B cell (primary cell): ENCODE measurements at regions not wholly inside any gene's neighbourhood (a gene's known extent, or its start where the extent isn't known, plus 50 kb on each side); places are given as distances from the start of the nearest gene placed in this dataset.

Source experiments
- ATAC-seq: fragments of 200-7000 bp; cut with Tn5 transposase; one replicate; pipeline ENCODE4 v1.10.0; 2021; ENCODE audit warnings: low read depth, mild to moderate bottlenecking, moderate number of reproducible peaks, moderate library complexity
- CTCF ChIA-PET: fragments of 350-600 bp; sonication (Branson Sonifier 250); formaldehyde crosslinking; loops from one replicate; lab custom pipeline; 2021; ENCODE audit warnings: antibody characterized with exemption, inconsistent platforms; lab: Charles Lee
- POLR2A ChIA-PET: fragments of 350-600 bp; sonication (Branson Sonifier 250); formaldehyde crosslinking; loops from one replicate; lab custom pipeline; 2021; ENCODE audit warnings: antibody characterized with exemption; lab: Charles Lee
- DNase-seq: peaks from one replicate; pipeline ENCODE4 v3.0.0; 2013
- H2AFZ ChIP-seq: 2 replicates; pipeline ENCODE4 v1.6.1; 2012; ENCODE audit warnings: mild to moderate bottlenecking, low read depth, low read length; ENCODE audit not compliant: insufficient read depth, poor library complexity, severe bottlenecking
- H3K27ac ChIP-seq, 2 donors: 1 replicate in 1 of 2; 2 replicates in 1 of 2; pipeline ENCODE4 v1.5.1; 2012 to 2013; ENCODE audit warnings: low read length in 2 of 2, mild to moderate bottlenecking in 2 of 2, moderate library complexity in 1 of 2
- H3K27me3 ChIP-seq, 4 experiments: fragments of 200-600 bp in 1 of 4; sonication (generic) in 1 of 4; replicated peaks in 1 of 4; 1 replicate in 2 of 4; 2 replicates in 2 of 4; pipeline versions ENCODE4 v1.6.1 to v1.7.0; 2013 to 2016; ENCODE audit warnings: low read length in 3 of 4, mild to moderate bottlenecking in 2 of 4, mixed read lengths in 1 of 4, moderate library complexity in 1 of 4; ENCODE audit not compliant: insufficient read depth in 4 of 4, control insufficient read depth in 3 of 4; ENCODE audit errors: control extremely low read depth in 1 of 4
- H3K36me3 ChIP-seq, 2 experiments: replicated peaks in 1 of 2; 1 replicate in 1 of 2; 2 replicates in 1 of 2; pipeline versions ENCODE4 v1.6.1 to v1.7.1; 2013; ENCODE audit warnings: low read length in 1 of 2; ENCODE audit not compliant: insufficient read depth in 2 of 2, control insufficient read depth in 1 of 2; ENCODE audit errors: control extremely low read depth in 1 of 2, extremely low read depth in 1 of 2
- H3K4me1 ChIP-seq, 2 donors: fragments of 200-600 bp in 1 of 2; sonication (generic) in 1 of 2; 1 replicate in 1 of 2; 2 replicates in 1 of 2; pipeline versions ENCODE4 v1.5.1 to v1.6.1; 2013 to 2017; ENCODE audit warnings: low read length in 2 of 2; ENCODE audit not compliant: control insufficient read depth in 2 of 2, insufficient read depth in 2 of 2
- H3K4me2 ChIP-seq: replicated peaks from 2 replicates; pipeline ENCODE3; 2012; ENCODE audit warnings: mild to moderate bottlenecking, low read depth, low read length; ENCODE audit not compliant: poor library complexity, severe bottlenecking
- H3K4me3 ChIP-seq, 5 experiments: fragments of 200-600 bp in 1 of 5; sonication (generic) in 1 of 5; 1 replicate in 3 of 5; 2 replicates in 2 of 5; pipeline versions ENCODE4 v1.5.1 to v1.7.0; 2011 to 2016; ENCODE audit warnings: low read length in 4 of 5, mild to moderate bottlenecking in 4 of 5, low read depth in 2 of 5, control low read depth in 1 of 5, moderate library complexity in 1 of 5; ENCODE audit not compliant: insufficient read depth in 1 of 5; ENCODE audit errors: control extremely low read depth in 1 of 5, extremely low read depth in 1 of 5
- H3K79me2 ChIP-seq: fragments of 200-600 bp; sonication (generic); one replicate; pipeline ENCODE4 v1.6.0; 2016; ENCODE audit warnings: low read length; ENCODE audit not compliant: control insufficient read depth, insufficient read depth
- H3K9ac ChIP-seq: fragments of 200-600 bp; sonication (generic); 2 replicates; pipeline ENCODE4 v1.6.1; 2017; ENCODE audit warnings: mild to moderate bottlenecking, low read length, moderate library complexity
- H3K9me3 ChIP-seq, 3 donors: one replicate each; pipeline versions ENCODE4 v1.6.1 to v1.7.1; 2013; ENCODE audit warnings: low read length in 2 of 3; ENCODE audit not compliant: control insufficient read depth in 2 of 3, insufficient read depth in 1 of 3; ENCODE audit errors: control extremely low read depth in 1 of 3
- H4K20me1 ChIP-seq: 2 replicates; pipeline ENCODE4 v1.6.0; 2012; ENCODE audit warnings: mild to moderate bottlenecking, low read length; ENCODE audit not compliant: insufficient read depth, control insufficient read depth, poor library complexity, severe bottlenecking
- H3K27ac Mint-ChIP-seq: one replicate; pipeline ENCODE4 v1.8.0; 2021; ENCODE audit warnings: mixed read lengths
- H3K27me3 Mint-ChIP-seq: one replicate; pipeline ENCODE4 v1.8.0; 2021; ENCODE audit warnings: mixed read lengths
- H3K4me1 Mint-ChIP-seq: one replicate; pipeline ENCODE4 v1.8.0; 2021; ENCODE audit warnings: mixed read lengths
- H3K4me3 Mint-ChIP-seq: one replicate; pipeline ENCODE4 v1.8.0; 2021; ENCODE audit warnings: mixed read lengths
- H3K9me3 Mint-ChIP-seq: one replicate; pipeline ENCODE4 v1.8.0; 2022; ENCODE audit warnings: mixed read lengths; ENCODE audit not compliant: insufficient read depth
- EZH2 ChIP-seq: IDR thresholded peaks from 2 replicates; pipeline ENCODE4 v1.6.1; 2012; ENCODE audit warnings: borderline replicate concordance, low read depth, mild to moderate bottlenecking, moderate library complexity, low read length; ENCODE audit not compliant: insufficient read depth, poor library complexity, severe bottlenecking
- WGBS: methylation state at CpG from one replicate; pipeline ENCODE4 v1.1.5; 2013; ENCODE audit warnings: missing lambda C conversion rate; ENCODE audit not compliant: insufficient coverage; 5-methylcytosine and 5-hydroxymethylcytosine counted together
- intact Hi-C: fragments of 100-400 bp; cut with micrococcal nuclease; formaldehyde crosslinking; loops from one replicate; pipeline ENCODE4 v1.10.0; 2022
- TF ChIP-seq, protein P1 (sequence below): fragments of 200-600 bp; IDR thresholded peaks from one replicate; pipeline ENCODE4 v1.8.0; 2022; ENCODE audit warnings: antibody characterized with exemption, mild to moderate bottlenecking

DNA sequence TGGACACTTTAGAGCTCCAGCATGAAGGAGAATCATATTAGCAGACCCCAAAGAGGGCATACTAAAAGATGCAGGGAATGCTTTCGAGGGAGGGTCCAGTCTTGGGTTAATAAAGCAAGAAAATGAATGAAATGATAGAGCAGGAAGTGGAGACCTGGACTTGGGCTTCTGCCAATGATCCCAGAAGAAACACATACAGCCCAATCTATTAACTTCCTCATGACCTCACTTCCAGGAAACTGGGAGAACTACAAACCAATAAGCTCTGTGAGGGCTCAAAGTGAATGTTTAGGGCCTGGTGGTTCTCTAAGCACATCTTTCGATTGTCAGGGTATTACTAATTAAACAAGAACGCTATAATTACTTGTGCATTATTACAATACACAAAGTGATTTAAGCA, 53.6 kb upstream of the SSX2IP start:
- ChIA-PET CTCF (interaction anchor here (0.8 kb wide), 1 partner anchor 9 kb away, joined by 3 read pairs; no protein-coding TSS in a partner anchor), POLR2A (no interaction called here)
- peaks cover 0 to 2% (median 1%) of the 10 kb centered on the region in 4 experiments for H3K27me3 ChIP-seq
- H3K4me1 ChIP-seq = no peaks in the 10 kb centered on the region
- no peaks in the 10 kb centered on the region for H4K20me1 ChIP-seq
- peaks cover 13% of the 10 kb centered on the region for H3K27me3 Mint-ChIP-seq
- H3K4me1 Mint-ChIP-seq = no peaks in the 10 kb centered on the region
- no peak overlapping the region for H3K27ac Mint-ChIP-seq
- H3K4me2 ChIP-seq = no peak overlapping the region
- no peak overlapping the region for H3K27ac ChIP-seq
- no peak overlapping the region for H3K4me3 ChIP-seq
- no peak overlapping the region for H2AFZ ChIP-seq
- no peaks in the 10 kb centered on the region for H3K9me3 Mint-ChIP-seq
- ATAC-seq (no peak), DNase-seq (no peak)
- H3K36me3 ChIP-seq = no peaks in the 10 kb centered on the region
- WGBS = 100% methylated on average over 1 of the region's 3 CpGs
- TF ChIP-seq EZH2 = no peak
- TF ChIP-seq, protein P1, sequence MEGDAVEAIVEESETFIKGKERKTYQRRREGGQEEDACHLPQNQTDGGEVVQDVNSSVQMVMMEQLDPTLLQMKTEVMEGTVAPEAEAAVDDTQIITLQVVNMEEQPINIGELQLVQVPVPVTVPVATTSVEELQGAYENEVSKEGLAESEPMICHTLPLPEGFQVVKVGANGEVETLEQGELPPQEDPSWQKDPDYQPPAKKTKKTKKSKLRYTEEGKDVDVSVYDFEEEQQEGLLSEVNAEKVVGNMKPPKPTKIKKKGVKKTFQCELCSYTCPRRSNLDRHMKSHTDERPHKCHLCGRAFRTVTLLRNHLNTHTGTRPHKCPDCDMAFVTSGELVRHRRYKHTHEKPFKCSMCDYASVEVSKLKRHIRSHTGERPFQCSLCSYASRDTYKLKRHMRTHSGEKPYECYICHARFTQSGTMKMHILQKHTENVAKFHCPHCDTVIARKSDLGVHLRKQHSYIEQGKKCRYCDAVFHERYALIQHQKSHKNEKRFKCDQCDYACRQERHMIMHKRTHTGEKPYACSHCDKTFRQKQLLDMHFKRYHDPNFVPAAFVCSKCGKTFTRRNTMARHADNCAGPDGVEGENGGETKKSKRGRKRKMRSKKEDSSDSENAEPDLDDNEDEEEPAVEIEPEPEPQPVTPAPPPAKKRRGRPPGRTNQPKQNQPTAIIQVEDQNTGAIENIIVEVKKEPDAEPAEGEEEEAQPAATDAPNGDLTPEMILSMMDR = no peak
- H3K9me3 ChIP-seq = peaks cover 0 to 1% (median 0%) of the 10 kb centered on the region in 3 donors
- no peaks in the 10 kb centered on the region for H3K79me2 ChIP-seq
- intact Hi-C loops = no loop called here
- no peak overlapping the region for H3K4me3 Mint-ChIP-seq
- H3K9ac ChIP-seq = no peak overlapping the region

DNA sequence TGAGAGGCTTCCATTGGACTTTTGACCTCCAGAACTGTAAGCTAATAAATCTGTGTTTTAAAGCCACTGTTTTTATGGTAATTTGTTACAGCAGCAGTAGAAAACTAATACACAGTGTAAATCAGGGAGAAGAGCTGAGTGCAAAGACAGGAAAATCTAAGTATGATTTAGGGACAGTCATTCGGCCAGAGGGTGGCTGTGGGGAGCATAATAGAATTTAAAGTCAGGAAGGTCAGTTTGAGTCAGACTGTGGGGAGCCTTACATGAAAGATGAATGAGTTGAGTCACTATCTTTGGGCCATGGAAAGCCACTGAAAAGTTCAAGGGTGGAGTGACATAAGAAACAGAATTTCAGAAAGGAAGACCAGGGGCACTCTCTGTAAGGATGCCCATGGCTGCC, 52.4 kb upstream of the SSX2IP start:
- H4K20me1 ChIP-seq = no peaks in the 10 kb centered on the region
- H3K4me2 ChIP-seq = no peak overlapping the region
- Mint-ChIP-seq H3K27ac (no peak overlapping the region), H3K4me3 (no peak overlapping the region), H3K9me3 (no peaks in the 10 kb centered on the region), H3K4me1 (no peaks in the 10 kb centered on the region), H3K27me3 (peaks cover 10% of the 10 kb centered on the region)
- H3K79me2 ChIP-seq = no peaks in the 10 kb centered on the region
- no peak overlapping the region for H3K27ac ChIP-seq
- intact Hi-C loops = no loop called here
- no peak for ATAC-seq
- H3K4me3 ChIP-seq = no peak overlapping the region
- no peaks in the 10 kb centered on the region for H3K27me3 ChIP-seq
- no peaks in the 10 kb centered on the region for H3K4me1 ChIP-seq
- no peak overlapping the region for H2AFZ ChIP-seq
- no peak for DNase-seq
- ChIA-PET CTCF (interaction anchor here (1.1 kb wide), 1 partner anchor 10 kb away, joined by 3 read pairs; no protein-coding TSS in a partner anchor), POLR2A (no interaction called here)
- H3K36me3 ChIP-seq = no peaks in the 10 kb centered on the region
- 67% methylated on average over 1 of the region's 1 CpG for WGBS
- H3K9ac ChIP-seq = no peak overlapping the region
- H3K9me3 ChIP-seq = peaks cover 0 to 1% (median 0%) of the 10 kb centered on the region in 3 donors
- no peak for TF ChIP-seq EZH2
- TF ChIP-seq, protein P1 = no peak
